ENCODE measurements at regions not wholly inside any gene's neighbourhood (a gene's known extent, or its start where the extent isn't known, plus 50 kb on each side); places are given as distances from the start of the nearest gene placed in this dataset.

DNA sequence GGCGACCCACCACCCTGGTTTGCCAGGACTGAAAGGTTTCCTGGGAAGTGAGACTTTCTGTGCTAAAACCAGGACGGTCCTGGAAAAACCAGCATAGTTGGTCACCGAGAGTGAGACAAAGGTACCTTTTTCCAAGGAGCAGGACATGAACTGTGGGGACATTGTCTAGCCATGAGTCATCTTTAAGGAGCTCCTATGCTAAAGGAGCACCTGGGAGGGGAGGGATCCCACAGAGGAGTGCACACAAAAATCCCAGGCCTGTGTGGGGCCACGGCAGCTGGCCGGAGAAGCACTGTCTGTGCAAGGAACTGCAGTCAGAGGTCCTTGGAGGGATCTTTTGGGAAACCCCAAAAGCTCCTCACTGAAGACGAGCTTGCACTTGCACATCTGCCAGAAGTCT, 109.1 kb upstream of the PLEKHG1 start:
- TF ChIP-seq, protein P1, sequence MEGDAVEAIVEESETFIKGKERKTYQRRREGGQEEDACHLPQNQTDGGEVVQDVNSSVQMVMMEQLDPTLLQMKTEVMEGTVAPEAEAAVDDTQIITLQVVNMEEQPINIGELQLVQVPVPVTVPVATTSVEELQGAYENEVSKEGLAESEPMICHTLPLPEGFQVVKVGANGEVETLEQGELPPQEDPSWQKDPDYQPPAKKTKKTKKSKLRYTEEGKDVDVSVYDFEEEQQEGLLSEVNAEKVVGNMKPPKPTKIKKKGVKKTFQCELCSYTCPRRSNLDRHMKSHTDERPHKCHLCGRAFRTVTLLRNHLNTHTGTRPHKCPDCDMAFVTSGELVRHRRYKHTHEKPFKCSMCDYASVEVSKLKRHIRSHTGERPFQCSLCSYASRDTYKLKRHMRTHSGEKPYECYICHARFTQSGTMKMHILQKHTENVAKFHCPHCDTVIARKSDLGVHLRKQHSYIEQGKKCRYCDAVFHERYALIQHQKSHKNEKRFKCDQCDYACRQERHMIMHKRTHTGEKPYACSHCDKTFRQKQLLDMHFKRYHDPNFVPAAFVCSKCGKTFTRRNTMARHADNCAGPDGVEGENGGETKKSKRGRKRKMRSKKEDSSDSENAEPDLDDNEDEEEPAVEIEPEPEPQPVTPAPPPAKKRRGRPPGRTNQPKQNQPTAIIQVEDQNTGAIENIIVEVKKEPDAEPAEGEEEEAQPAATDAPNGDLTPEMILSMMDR (conservative IDR thresholded peaks at IDR 0.05; ENCODE audit: low read length): no peak
- TF ChIP-seq EZH2phosphoT487 (IDR thresholded peaks at IDR 0.05; ENCODE audit: borderline replicate concordance, low read depth, low read length): no peak

All from OCI-LY7 (cell line).